ENCODE measurements at regions not wholly inside any gene's neighbourhood (a gene's known extent, or its start where the extent isn't known, plus 50 kb on each side); places are given as distances from the start of the nearest gene placed in this dataset.

DNA sequence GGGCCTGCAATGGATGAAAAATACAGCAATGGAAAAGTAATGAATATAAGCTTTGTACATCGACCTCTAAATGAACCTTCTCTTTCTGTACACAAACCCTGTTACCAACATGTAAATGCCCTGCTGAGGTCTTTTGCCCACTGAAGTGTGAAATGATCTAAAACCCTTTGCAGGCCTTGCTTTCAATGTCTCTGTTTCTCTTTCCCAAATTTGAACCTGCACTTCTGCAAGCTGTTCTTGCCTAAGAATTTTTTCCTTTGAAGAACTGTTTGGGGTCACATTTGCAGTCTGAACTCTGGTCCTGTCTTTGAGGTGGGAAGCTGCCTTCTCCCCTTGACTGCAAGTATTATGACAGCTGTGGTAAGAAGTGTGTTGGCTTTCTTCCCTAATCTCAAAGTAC lies 1237.1 kb downstream of the FAM181B start:
- CTCF ChIA-PET: no interaction called here
- POLR2A ChIA-PET: no interaction called here

DNA sequence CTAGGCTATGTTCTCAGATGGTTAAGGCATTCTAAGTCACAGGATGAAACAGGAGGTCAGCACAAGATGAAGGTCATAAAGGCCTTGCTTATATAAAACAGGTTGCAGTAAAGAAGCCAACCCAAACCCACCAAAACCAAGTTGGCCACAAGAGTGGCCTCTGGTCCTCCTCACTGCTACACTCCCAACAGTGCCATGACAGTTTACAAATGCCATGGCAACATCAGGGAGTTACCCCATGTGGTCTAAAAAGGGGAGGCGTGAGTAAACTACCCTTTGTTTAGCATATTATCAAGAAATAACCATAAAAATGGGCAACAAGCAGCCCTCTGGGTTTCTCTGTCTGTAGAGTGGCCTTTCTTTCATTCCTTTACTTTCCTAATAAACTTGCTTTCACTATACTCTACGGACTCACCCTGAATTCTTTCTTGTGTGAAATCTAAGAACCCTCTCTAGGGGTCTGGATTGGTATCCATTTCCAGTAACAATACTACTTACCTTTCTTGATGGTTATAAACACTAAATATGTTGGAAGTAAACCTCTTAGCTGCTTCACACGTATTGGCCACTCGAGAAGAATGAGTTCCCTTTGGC lies 1237.9 kb downstream of the FAM181B start:
- CTCF ChIA-PET: no interaction called here
- POLR2A ChIA-PET: no interaction called here

DNA sequence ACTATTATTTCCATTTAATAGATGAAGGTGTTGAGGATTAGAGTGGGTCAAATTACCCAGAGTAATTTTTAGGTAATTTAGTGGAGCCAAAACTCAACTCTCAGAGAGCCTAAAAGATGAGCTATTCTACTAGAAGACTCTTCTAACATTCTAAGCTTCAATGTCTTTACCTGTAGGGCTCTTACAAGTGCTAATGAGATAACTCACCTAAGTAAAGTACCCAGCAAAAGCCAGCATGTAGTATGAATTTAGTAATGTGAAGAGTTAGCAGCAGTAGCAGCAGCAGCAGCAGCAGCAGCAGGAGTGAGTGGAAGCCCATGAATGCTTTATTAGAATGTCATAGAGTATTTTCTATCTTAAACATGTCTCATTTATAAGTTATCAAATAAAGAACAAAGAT lies 1239.2 kb downstream of the FAM181B start:
- POLR2A ChIA-PET: no interaction called here

DNA sequence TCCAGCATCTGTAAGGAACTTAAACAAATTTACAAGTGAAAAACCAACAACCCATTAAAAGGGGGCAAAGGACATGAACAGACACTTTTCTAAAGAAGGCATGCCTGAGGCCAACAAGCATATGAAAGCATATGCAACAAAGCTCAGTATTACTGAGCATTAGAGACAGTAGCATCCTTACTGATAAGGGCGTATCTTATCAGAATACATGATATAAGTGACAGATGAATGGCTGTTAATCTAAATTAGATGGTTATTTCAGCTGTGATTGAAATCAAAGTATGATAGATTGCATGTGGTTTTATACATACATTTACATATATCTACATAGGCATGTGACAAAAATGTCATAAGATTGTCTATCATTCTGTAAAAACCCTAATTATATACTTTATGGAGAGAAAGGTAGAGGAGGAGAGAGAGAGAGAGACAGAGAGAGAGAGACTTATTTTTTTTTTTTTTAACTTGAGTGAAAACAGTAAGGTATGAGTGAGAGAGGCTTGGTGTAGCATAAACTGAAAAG lies 1240.7 kb downstream of the FAM181B start:
- CTCF ChIA-PET: no interaction called here
- POLR2A ChIA-PET: no interaction called here

More for the DNA sequence above, 1239.2 kb downstream of the FAM181B start:
- CTCF ChIA-PET: no interaction called here

DNA sequence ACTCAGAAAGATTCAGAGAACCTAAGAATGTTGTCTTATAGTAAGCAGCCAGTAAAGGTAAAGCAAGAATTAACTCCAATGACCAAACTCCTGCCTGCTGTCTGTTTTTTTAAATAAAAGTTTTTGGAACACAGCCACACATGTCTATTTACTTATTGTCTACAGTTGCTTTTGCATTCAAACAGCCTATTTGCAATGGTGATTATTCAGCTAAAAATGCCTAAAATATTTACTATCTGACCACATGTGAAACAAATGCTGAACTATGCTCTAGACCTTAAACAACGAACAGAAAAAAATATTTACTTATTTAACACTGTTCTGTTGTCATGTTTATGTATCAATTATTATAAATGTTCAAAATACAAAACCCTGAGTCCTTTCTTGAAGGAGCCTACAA lies 1246.6 kb downstream of the FAM181B start:
- CTCF ChIA-PET: no interaction called here
- POLR2A ChIA-PET: no interaction called here

DNA sequence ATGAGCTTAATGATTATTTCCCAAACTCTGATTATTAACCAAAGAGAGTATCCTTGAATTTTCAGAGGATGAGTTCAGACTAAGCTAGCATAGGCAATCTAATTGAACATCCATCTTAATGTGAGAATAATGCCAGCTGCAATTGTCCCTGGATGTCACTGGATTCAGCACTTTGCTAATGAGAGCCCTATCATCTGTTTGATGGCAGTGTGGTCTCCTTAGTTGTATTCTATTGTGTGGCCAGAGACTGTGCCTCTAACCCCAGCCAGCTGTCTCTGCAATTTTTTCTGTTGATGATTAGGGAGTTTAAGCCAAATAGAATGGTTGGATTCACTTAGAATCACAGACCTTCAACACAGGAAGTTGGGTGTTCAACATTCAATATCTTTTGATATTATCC lies 1249.5 kb downstream of the FAM181B start:
- ChIA-PET POLR2A (no interaction called here), CTCF (no interaction called here)

DNA sequence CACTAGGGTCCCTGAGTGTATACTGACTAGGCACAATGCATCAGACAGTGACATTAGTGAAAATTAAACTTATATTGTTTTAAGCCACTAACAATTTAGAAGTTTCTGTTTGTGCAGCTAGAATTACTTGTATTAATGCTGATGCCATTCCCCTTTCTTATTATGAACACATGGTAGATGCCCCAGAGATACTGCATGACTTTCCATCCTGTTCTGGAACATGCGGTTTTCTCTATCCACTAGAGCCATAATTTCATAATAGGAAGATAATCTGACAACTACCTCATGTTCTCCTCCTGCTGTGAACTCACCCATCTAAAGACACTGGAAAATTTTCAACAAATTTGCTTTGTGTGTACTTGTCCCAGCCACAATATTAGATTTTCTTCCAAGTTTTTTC lies 1256.4 kb downstream of the FAM181B start:
- POLR2A ChIA-PET: no interaction called here
- CTCF ChIA-PET: no interaction called here

DNA sequence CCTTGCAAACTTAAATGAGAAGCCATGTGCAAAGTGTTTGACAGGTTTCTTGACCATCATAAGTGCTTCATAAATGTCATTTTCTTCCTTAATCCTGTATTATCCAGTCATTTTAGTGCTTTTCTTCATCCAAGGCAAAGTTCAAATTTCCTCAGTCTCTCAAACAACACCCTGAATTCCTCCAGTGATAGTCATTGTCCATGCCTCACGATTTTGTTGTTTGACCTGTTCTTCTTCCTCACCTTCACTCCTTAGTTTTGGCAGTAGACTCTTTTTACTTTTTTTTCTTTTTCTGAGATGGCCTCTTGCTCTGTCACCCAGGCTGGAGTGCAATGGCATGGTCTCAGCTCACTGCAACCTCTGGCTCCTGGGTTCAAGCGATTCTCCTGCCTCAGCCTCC lies 1257.3 kb downstream of the FAM181B start:
- ChIA-PET POLR2A (no interaction called here), CTCF (no interaction called here)

DNA sequence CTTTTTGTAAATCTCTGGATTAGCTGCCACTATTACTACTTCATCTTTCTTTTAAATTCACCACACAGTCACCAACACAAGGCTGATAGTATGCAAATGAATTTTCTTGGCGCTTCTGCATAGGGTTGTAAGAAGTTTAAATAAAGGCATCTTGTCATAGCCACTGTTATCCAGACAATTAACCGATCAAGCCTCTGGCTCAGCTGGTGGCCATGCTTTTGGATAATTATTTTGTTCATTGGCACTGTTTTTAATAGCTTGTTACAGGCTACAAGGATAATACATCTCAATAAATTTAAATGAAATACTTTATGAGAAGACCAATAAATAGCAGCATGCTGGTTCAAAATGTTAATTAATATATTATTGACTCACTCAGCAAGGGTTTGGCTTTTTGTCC lies 1261.0 kb downstream of the FAM181B start:
- CTCF ChIA-PET: no interaction called here
- POLR2A ChIA-PET: no interaction called here

DNA sequence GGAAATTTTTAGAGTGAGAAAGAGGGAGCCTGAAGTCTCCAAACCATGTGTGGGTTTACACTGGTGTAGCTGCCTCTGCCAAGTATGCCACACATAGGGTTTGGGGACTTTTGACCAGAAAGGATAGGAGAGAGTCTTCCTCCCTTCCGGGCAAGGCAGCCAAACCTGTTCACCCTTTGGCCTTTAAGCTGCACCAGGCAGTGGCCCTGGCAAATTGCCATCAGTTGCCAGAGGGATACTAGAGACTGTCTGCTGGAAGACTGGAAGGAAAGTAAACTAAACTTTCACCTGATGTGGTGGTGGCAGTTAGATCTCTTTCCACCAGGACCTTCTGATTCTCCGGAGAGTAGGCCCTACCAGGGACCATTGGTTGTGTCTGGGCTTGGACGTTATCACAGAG lies 1263.2 kb downstream of the FAM181B start:
- POLR2A ChIA-PET: no interaction called here
- CTCF ChIA-PET: no interaction called here

DNA sequence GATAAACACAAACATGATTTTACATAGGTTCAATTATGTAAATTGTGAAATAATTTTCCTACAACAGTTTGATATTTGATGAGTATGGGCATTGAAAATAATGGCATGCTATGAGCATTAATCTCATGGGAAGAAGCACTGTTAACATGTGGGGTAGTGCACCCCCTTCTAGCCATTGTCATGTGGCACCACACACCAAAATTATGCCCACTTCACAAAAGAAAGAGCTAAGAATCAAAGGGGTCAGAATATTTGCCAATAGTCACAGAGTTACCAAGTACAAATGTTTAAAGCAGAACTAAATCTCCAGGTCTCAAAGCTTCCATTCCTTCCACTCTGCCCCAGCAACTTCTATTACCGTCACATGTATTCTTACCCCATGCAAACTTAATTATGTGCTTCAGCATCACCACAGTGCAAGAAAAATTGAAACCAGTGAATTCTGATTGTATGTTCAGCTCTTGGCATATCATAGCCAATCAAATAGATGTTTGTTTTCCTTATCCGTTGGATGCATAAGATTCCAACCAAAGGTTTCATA lies 1273.8 kb downstream of the FAM181B start:
- ChIA-PET POLR2A (no interaction called here), CTCF (interaction anchor here (0.6 kb wide), 1 partner anchor 1229 kb away, joined by 3 read pairs; no protein-coding TSS in a partner anchor)

DNA sequence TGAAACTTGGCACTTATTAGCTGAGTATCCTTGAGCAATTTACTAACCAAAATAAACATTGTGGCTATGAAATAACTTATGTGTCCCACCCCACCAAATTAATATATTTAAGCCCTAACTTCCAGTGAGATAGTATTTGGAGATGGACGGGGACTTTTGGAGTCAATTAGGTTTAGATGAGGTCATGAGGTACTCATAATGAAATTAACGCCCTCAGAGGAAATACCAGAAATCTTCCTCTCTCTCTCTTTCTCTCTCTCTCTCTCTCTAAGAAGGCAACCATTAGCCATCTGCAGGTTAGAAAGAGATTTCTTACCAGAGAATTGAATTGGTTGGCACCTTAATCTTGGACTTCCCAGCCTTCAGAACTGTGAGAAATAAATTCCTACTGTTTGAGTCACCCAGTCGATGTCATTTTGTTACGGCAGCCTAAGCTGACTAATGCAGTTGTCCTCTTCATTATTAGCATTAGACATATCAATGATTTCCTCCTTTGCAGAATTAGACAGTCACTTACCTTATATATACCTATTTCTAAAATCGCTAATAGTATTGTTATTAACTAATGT lies 1284.0 kb downstream of the FAM181B start:
- CTCF ChIA-PET: no interaction called here
- POLR2A ChIA-PET: no interaction called here

DNA sequence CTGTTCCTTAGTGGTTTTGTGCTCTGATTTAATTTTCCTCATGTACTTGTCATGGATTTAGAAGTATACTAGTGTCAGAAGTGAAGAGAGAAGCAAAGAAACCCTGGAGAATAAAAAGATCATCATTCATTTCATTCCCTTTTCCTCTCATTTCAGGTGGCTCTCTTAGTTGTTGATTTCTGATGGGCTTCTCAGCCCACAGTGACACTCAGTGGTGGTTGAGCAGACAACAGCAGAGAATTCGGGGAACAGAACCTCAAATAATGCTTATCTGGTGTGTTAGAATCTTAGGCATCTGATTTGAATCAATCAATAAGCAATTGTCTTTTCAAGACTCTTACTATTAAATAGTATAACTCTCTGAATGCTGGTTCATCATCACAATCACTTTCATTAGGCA lies 1289.4 kb downstream of the FAM181B start:
- CTCF ChIA-PET: no interaction called here

DNA sequence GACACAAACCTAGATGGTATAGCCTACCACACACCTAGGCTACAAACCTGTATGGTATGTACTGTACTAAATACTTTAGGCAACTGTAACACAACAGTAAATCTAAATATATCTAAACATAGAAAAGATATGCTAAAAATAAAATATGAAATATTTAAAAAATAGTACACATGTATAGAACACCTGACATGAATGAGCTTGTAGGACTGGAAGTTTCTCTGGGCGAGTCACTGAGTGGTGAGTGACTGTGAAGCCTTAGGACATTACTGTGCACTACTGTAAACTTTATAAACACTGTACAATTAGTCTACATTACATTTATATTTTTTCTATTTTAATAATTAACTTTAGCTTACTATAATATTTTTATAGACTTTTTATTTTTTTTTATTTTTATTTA lies 1301.3 kb downstream of the FAM181B start:
- POLR2A ChIA-PET: no interaction called here
- CTCF ChIA-PET: no interaction called here

More for the DNA sequence above, 1289.4 kb downstream of the FAM181B start:
- POLR2A ChIA-PET: no interaction called here

DNA sequence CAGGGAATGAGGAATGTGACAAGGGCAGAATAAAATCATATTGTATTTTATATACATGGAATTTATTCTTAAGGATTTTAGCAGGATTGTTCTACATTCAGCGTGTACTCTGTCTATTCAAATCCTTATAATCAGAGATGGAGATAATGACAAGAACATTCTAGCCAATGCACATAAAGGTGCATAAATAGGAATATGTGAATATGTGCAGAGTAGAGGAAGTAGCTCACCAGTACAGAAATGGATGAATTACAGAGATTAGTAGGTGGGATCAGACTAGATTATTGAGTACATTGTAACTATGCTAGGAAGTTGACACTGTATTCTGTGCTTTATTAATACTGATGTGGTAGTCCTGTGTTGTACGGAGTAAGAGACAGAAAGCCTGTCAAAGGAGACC lies 1308.8 kb downstream of the FAM181B start:
- POLR2A ChIA-PET: no interaction called here
- CTCF ChIA-PET: no interaction called here

DNA sequence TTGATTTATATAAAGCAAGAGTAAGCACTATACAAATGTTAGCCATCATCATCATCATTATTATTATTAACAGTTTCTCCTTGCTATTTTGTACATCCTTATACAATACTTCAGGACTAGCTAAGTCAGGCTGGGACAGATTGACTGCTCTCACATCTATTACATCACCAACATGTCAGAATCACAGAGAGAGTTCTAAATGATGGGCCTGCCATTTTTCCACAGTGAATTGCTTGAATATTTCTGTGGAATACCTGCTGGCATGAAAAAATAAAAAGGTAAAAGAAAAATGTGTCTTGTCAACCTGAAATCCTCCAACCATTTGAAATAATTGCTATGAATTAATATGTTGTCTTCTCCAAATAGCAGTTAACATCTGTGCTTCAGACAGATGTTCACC lies 1311.3 kb downstream of the FAM181B start:
- CTCF ChIA-PET: no interaction called here
- POLR2A ChIA-PET: no interaction called here

DNA sequence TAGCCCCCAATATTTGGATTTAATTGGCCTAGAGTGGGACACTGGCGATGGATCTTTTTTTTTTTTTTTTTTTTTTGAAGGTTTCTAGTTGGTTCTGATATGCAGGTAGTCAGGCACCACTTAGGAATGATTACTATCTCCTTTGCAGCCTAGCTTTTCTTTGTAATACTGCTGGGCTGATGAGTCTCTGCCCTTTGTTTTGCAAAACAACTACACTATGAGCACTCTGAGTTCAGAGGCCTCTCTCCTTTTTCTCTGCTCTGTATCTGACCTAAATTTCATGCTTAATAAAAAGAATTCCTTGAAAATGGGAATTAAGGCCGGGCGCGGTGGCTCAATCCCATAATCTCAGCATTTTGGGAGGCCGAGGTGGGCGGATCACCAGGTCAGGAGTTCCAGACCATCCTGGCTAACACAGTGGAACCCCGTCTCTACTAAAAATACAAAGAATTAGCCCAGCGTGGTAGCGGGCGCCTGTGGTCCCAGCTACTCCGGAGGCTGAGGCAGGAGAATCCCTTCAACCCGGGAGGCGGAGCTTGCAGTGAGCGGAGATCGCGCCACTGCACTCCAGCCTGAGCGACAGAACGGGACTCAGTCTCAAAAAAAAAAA lies 1312.3 kb downstream of the FAM181B start:
- POLR2A ChIA-PET: no interaction called here

DNA sequence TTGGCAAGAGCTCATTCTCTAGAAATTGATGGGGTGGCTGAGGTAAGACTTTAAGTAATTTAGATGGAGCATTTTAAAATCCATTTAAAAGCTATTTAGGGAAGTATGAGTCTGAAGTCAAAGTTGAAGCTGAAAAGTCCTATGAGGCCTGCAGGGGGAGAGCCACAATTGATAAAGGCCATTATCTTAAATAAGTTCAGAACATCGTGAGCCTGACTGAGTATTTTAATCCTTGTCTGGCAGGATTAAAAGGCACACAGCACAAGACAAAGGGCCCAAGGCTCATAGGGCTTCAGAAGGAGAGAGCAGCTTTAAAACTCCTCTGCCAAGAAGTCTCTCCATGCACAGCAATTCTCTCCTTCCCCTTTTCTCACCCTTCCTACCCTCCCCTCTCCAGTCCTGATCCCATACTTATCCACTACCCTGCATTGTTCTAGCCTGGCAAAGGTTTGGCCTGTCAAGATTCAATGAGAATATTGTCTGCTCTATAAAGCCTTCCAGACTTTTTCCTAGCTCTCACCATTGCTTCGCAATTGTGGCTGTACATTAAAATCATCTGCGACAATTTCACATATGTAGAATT lies 1312.9 kb downstream of the FAM181B start:
- ChIA-PET POLR2A (no interaction called here), CTCF (no interaction called here)

More for the DNA sequence above, 1312.3 kb downstream of the FAM181B start:
- CTCF ChIA-PET: no interaction called here

DNA sequence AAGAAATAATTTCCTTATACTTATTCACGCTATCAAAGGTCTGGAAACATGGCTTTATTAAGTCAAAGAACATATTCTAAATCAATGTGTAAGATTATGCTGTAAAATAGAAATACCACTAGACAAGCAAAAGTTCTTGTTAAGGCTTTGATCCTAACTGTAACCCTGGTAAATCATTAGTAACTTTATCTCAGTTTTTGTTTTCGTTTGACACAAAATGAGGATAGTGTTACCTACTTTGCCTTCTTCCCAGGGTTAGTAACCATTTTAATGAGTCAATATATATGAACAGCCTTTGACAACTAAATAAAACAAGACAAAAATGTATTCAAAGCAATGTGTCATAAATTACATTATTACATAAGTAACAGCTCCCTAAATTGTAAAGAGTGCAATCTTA lies 1336.3 kb downstream of the FAM181B start:
- POLR2A ChIA-PET: no interaction called here
- CTCF ChIA-PET: no interaction called here

DNA sequence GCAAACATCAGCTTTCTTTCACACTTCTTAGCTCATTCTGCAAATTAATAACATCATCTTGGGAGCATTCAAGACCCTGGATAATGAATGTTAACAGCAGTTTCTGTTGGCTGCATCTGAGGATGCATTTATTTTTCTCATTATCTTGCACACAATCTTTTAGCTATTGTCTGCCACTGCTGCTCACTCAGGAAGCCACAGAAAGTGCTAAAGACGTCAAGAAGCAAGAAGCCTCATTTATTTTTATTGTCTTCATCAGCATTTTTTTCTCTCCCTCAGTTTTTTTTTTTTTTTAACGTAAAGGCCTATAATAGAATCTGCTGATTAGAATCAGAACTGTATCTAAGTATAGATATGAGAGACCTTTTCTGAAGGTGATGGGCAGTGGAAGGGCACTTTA lies 1339.4 kb downstream of the FAM181B start:
- ChIA-PET POLR2A (no interaction called here), CTCF (no interaction called here)

DNA sequence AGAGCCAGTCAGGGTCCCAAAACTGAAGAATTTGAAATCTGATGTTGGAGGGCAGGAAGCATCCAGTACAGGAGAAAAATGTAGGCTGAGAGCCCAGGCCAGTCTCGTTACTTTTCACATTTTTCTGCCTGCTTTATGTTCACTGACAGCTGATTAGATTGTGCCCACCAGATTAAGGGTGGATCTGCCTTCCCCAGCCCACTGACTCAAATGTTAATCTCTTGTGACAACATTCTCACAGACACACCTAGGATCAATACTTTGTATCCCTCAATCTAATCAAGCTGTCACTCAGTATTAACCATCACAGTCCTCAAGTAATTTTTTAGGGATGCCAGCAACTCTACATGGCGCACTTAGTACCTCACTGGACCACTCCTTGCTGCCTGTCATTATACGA lies 1345.3 kb downstream of the FAM181B start:
- ChIA-PET POLR2A (no interaction called here), CTCF (no interaction called here)
